WTC11 (cell line): ENCODE measurements at regions not wholly inside any gene's neighbourhood (a gene's known extent, or its start where the extent isn't known, plus 50 kb on each side); places are given as distances from the start of the nearest gene placed in this dataset.

Experiments
- ATAC-seq: fragments of 200-7000 bp; cut with Tn5 transposase; 2 replicates; pipeline ENCODE4 v1.10.0; 2021; ENCODE audit warnings: mild to moderate bottlenecking, moderate library complexity
- CTCF ChIA-PET: fragments of 300-600 bp; sonication (Branson Sonifier 250); formaldehyde crosslinking; loops from one replicate; lab custom pipeline; 2021; ENCODE audit warnings: antibody characterized with exemption; lab: Charles Lee
- POLR2A ChIA-PET: fragments of 350-600 bp; sonication (Branson Sonifier 250); formaldehyde crosslinking; loops from one replicate; lab custom pipeline; 2021; ENCODE audit warnings: antibody characterized with exemption; lab: Charles Lee
- DNase-seq: peaks from one replicate; pipeline ENCODE4 v3.0.0; 2021; ENCODE audit warnings: low spot score
- H3K27ac Mint-ChIP-seq: 2 replicates; pipeline ENCODE4 v1.8.0; 2021; ENCODE audit warnings: mixed read lengths
- H3K27me3 Mint-ChIP-seq: 2 replicates; pipeline ENCODE4 v1.8.0; 2021; ENCODE audit warnings: low read depth, mild to moderate bottlenecking, moderate library complexity, mixed read lengths
- H3K36me3 Mint-ChIP-seq: 2 replicates; pipeline ENCODE4 v1.8.0; 2021; ENCODE audit warnings: mixed read lengths
- H3K4me1 Mint-ChIP-seq: 2 replicates; pipeline ENCODE4 v1.8.0; 2022; ENCODE audit warnings: mixed read lengths
- H3K4me3 Mint-ChIP-seq: 2 replicates; pipeline ENCODE4 v1.8.0; 2021; ENCODE audit warnings: mild to moderate bottlenecking, moderate library complexity, mixed read lengths
- H3K9me3 Mint-ChIP-seq: 2 replicates; pipeline ENCODE4 v1.8.0; 2021; ENCODE audit warnings: mixed read lengths
- AR ChIP-seq: fragments of 250-450 bp; sonication (Bioruptor Pico); IDR thresholded peaks from 2 replicates; pipeline ENCODE4 v1.9.0; 2021; ENCODE audit warnings: mild to moderate bottlenecking
- ATF2 ChIP-seq: sonication (generic); formaldehyde crosslinking; IDR thresholded peaks from 2 replicates; pipeline ENCODE4 v1.8.1; 2022; ENCODE audit warnings: low read depth, missing genetic modification reagents, borderline replicate concordance
- FOXP4 ChIP-seq: sonication (generic); formaldehyde crosslinking; IDR thresholded peaks from 2 replicates; pipeline ENCODE4 v1.8.0; 2022; ENCODE audit warnings: mild to moderate bottlenecking, missing genetic modification reagents
- GABPB1 ChIP-seq: sonication (generic); formaldehyde crosslinking; IDR thresholded peaks from 2 replicates; pipeline ENCODE4 v1.8.1; 2023; ENCODE audit warnings: mild to moderate bottlenecking, missing genetic modification reagents
- GTF2I ChIP-seq: fragments of 250-450 bp; sonication (Bioruptor Pico); conservative IDR thresholded peaks from 2 replicates; pipeline ENCODE4 v1.4.0; 2021; ENCODE audit warnings: mild to moderate bottlenecking
- MLX ChIP-seq: sonication (generic); formaldehyde crosslinking; IDR thresholded peaks from 2 replicates; pipeline ENCODE4 v1.8.1; 2023; ENCODE audit warnings: mild to moderate bottlenecking, missing genetic modification reagents, moderate library complexity
- NFATC4 ChIP-seq: fragments of 250-450 bp; sonication (Bioruptor Pico); IDR thresholded peaks from 2 replicates; pipeline ENCODE4 v1.9.0; 2021; ENCODE audit warnings: mild to moderate bottlenecking
- OVOL2 ChIP-seq: fragments of 250-450 bp; sonication (Bioruptor Pico); IDR thresholded peaks from 2 replicates; pipeline ENCODE4 v1.9.0; 2021; ENCODE audit warnings: mild to moderate bottlenecking, borderline replicate concordance
- PRRX2 ChIP-seq: fragments of 250-450 bp; sonication (Bioruptor Pico); IDR thresholded peaks from 2 replicates; pipeline ENCODE4 v1.8.0; 2021; ENCODE audit warnings: mild to moderate bottlenecking
- TEAD4 ChIP-seq: sonication (generic); formaldehyde crosslinking; IDR thresholded peaks from 2 replicates; pipeline ENCODE4 v1.8.0; 2022; ENCODE audit warnings: mild to moderate bottlenecking, missing genetic modification reagents
- ZBTB21 ChIP-seq: sonication (generic); formaldehyde crosslinking; IDR thresholded peaks from 2 replicates; pipeline ENCODE4 v1.8.1; 2023; ENCODE audit warnings: mild to moderate bottlenecking, missing genetic modification reagents, borderline replicate concordance
- ZNF121 ChIP-seq: sonication (generic); formaldehyde crosslinking; IDR thresholded peaks from 2 replicates; pipeline ENCODE4 v1.8.0; 2023; ENCODE audit warnings: missing genetic modification reagents
- ZNF219 ChIP-seq: sonication (generic); formaldehyde crosslinking; IDR thresholded peaks from 2 replicates; pipeline ENCODE4 v1.8.0; 2023; ENCODE audit warnings: missing genetic modification reagents, mild to moderate bottlenecking, borderline replicate concordance
- ZNF396 ChIP-seq: fragments of 250-450 bp; sonication (Bioruptor Pico); IDR thresholded peaks from 2 replicates; pipeline ENCODE4 v1.8.0; 2021; ENCODE audit warnings: mild to moderate bottlenecking, moderate library complexity, borderline replicate concordance

GRCh38 chr6:43942011-43942442 lies 172.0 kb downstream of the VEGFA start (continued):
- TF ChIP-seq MLX (no peak), AR (CRISPR knock-in tag) (no peak), GTF2I (no peak), NFATC4 (CRISPR knock-in tag) (no peak), TEAD4 (no peak), ATF2 (CRISPR knock-in tag) (no peak), ZBTB21 (CRISPR knock-in tag) (no peak)

- Mint-ChIP-seq H3K4me1 (peaks cover 6% of the 10 kb centered on the region), H3K36me3 (peaks cover 5% of the 10 kb centered on the region)
- POLR2A ChIA-PET: no interaction called here
Observed at GRCh38 chr6:43941174-43941573, 171.2 kb downstream of the VEGFA start.

GRCh38 chr6:43940393-43941087 lies 170.5 kb downstream of the VEGFA start:
- ATAC-seq (no peak), DNase-seq (no peak)
- H3K27me3 Mint-ChIP-seq: no peaks in the 10 kb centered on the region
- H3K4me3 Mint-ChIP-seq: no peak overlapping the region
- CTCF ChIA-PET: interaction anchor here (0.8 to 4.9 kb wide), 7 partner anchors 9 to 272 kb away, joined by 3 to 23 read pairs (median 3); no protein-coding TSS in a partner anchor
- H3K4me1 Mint-ChIP-seq: peaks cover 6% of the 10 kb centered on the region
- no peak for TF ChIP-seq GABPB1 (CRISPR knock-in tag)
- H3K27ac Mint-ChIP-seq: no peak overlapping the region
- peaks cover 13% of the 10 kb centered on the region for H3K9me3 Mint-ChIP-seq
- peaks cover 5% of the 10 kb centered on the region for H3K36me3 Mint-ChIP-seq
- POLR2A ChIA-PET: no interaction called here

More at GRCh38 chr6:43941174-43941573, 171.2 kb downstream of the VEGFA start:
- DNase-seq (no peak), ATAC-seq (no peak)
- H3K4me3 Mint-ChIP-seq: no peak overlapping the region
- no peaks in the 10 kb centered on the region for H3K27me3 Mint-ChIP-seq
- peaks cover 19% of the 10 kb centered on the region for H3K9me3 Mint-ChIP-seq
- TF ChIP-seq ZNF219 (CRISPR knock-in tag): no peak
- no peak for TF ChIP-seq ZNF121 (CRISPR knock-in tag)
- no peak for TF ChIP-seq ZNF396
- no peak for TF ChIP-seq PRRX2 (CRISPR knock-in tag)
- TF ChIP-seq GABPB1 (CRISPR knock-in tag): no peak
- no peak for TF ChIP-seq OVOL2 (CRISPR knock-in tag)
- TF ChIP-seq FOXP4 (CRISPR knock-in tag): no peak
- CTCF ChIA-PET: interaction anchor here (0.9 to 4.9 kb wide), 7 partner anchors 10 to 273 kb away, joined by 3 to 23 read pairs (median 3); no protein-coding TSS in a partner anchor
- H3K27ac Mint-ChIP-seq: no peak overlapping the region
